Right renal pelvis (tissue), 4 donors: ENCODE measurements at regions not wholly inside any gene's neighbourhood (a gene's known extent, or its start where the extent isn't known, plus 50 kb on each side); places are given as distances from the start of the nearest gene placed in this dataset.
"Not testable (repeated sequence)": the region's sequence is repeated elsewhere in the genome, so short reads cannot be mapped to it uniquely, and the experiment has no call there.

Experiments used
- DNase-seq, 4 donors: peaks; one replicate each; pipeline ENCODE4 v3.0.0-alpha.2; 2013; ENCODE audit warnings: low read depth in 4 of 4, low spot score in 3 of 4, missing footprints in 1 of 4

DNA sequence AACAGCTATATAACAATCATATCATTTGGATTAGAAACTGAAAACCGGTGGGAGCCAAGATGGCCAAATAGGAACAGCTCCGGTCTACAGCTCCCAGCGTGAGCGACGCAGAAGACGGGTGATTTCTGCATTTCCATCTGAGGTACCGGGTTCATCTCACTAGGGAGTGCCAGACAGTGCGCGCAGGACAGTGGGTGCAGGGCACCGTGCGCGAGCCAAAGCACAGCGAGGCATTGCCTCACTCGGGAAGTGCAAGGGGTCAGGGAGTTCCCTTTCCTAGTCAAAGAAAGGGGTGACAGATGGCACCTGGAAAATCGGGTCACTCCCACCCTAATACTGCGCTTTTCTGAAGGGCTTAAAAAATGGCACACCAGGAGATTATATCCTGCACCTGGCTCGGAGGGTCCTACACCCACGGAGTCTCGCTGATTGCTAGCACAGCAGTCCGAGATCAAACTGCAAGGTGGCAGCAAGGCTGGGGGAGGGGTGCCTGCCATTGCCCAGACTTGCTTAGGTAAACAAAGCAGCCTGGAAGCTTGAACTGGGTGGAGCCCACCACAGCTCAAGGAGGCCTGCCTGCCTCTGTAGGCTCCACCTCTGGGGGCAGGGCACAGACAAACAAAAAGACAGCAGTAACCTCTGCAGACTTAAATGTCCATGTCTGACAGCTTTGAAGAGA lies 1041.5 kb downstream of the SLC6A15 start:
- not testable (repeated sequence) for DNase-seq

DNA sequence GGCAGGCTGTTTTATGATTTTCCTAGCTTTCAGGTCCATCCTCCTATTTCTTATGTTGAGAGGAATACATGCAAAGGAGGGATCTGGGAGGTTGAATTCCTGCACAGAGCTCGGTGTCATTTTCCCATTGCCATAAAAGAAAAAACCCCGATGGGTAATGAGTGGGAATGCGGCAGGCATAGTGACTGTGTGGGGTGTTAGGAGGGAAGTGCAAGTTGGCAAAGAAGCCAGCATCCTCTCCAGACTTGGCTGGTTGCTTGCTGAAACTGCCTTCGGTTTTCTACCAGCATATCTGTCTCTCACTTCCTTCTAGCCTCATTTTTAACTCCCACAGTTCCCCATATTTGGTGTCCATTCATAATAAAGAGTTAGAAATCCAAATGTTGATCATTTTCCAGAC lies 1046.1 kb downstream of the SLC6A15 start:
- DNase-seq: no peak

DNA sequence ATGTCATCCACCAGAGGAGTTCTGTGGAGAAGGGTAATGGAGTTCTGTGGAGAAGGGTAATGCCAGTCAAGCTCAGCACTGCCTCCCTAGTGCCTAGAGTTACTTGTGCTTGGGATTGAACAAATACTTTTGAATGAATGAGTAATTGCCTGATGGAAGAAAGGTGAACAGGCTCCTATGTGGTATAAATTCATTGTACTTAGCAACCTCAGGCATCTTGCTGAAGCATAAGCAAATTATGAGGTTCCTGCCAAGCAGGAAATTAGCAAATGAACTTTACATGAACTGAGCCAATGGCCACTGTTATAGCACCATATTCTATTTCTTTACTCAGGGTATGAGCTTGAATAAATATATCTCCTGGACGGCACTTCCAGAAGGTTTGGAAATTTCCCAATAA lies 1047.2 kb downstream of the SLC6A15 start:
- DNase-seq: no peak

DNA sequence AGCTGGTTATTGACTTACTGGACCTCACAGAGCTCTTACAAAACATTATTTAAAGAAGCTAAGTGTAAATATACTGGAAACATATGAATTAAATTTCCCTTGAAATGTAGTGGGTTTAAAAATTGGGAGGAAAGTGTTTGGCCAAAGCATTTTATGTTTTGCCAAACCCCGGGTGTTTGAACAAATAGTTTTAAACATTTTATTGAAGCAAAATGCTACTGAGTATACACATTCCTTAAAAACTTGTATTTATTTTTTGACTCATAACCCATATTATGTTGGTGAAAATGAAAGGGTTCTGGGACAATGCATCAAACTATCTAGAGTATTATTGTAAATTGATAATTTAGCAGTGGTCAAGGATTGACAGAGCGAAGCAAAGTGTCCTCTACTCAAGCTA lies 1048.5 kb downstream of the SLC6A15 start:
- no peak for DNase-seq

DNA sequence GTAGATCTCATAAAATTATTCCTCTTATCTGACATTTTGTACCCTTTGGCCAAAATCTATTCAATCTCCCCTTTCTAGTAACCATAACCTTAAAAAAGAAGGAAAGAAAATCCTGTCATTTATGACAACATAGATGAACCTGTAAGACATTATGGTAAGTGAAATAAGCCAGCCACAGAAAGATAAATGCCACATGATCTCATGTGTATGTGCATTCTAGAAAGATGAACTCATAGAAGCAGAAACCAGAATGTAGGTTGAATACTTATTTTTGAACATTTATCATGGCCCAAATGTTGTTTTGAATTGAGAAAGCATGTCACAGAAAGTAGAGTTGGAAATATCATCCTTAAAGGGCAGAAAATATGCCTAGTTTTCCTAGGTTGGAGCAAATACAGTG lies 1053.6 kb downstream of the SLC6A15 start:
- no peak for DNase-seq

DNA sequence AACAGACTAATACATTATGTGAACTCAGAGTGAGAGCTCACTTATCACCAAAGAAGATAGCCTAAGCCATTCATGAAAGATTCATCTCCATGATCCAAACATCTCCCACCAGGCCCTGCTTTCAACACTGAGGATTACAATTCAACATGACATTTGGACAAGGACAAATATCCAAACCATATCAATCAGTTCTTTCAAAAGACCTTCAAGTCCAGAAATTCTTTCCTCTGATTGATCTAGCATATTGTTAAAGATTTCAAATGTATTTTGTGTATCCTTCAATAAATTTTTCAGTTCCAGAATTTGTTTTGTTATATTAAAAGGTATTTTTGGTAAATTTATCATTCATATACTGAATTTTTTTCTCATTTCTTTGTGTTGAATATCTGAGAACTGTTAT lies 1055.8 kb downstream of the SLC6A15 start:
- DNase-seq: no peak

DNA sequence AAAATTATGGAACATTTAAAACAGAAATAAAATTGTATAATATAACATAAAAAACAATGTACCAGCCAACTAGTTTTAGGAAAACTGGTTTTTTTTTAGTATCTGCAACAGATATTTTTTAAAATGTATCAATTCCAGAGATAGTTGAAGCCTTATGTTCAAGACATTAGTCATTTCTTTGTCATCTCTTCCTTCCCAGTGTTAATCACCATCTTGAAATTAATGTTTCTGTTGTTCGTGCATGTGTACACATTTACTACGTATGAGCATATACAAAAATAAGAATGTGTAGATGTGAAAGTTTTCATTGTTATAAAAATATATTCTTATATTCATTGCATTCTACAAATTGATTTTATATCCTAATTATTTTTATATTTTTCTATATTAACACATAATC lies 1062.1 kb downstream of the SLC6A15 start:
- DNase-seq: no peak

DNA sequence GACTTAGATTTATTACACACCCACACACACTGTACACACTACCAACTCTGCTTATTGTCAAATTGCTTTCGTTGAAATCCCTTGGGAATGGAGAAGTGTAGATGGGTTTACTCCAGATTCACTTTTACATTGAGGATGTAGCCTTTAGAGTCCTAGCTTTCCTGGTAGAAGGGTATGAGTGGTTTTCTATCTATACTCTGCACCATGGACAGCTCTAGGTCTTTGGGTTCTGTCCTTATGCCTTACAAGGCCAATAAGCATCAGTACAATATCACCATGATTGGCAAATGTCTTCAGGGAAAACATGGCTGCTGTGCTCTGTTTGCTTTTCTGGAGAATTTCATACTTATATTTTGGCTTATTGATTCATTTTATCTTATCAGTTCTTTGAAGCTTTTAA lies 1063.9 kb downstream of the SLC6A15 start:
- DNase-seq: no peak

DNA sequence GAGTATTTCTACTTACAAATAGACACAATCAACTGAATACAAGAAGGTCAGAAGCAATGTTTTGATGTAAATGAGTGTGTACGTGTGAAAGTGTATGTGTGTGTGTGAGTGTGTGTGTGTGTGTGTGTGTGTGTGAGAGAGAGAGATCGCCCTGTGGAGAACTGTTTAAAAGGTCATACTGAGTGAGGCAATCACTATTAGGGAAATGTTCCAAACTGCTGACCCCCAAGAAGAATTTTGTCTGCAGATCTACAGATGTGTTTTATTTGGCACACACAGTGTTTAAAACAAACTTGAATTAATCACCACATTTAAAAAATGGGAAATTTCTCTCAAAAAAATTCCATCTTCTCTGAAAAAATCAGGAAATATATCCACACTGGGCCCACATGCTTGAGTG lies 1069.1 kb downstream of the SLC6A15 start:
- DNase-seq: no peak

DNA sequence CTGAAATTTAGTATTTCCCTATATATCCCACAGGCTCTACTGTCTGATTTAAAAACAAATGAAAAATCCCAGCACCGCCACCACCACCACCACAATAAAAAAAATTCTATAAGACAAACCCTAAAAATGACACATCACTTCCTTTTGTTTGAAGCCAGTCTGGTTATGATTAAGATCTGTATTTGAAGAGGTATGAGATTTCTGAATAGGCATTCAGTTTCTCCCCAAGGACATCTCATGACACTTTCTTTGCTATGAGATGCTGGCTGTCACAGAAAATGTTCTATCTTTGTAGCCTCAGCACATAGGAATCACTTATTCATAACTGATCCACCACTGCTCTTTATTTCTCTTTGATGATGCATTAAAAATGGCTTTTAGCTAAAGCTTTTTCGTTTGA lies 1071.0 kb downstream of the SLC6A15 start:
- no peak for DNase-seq

DNA sequence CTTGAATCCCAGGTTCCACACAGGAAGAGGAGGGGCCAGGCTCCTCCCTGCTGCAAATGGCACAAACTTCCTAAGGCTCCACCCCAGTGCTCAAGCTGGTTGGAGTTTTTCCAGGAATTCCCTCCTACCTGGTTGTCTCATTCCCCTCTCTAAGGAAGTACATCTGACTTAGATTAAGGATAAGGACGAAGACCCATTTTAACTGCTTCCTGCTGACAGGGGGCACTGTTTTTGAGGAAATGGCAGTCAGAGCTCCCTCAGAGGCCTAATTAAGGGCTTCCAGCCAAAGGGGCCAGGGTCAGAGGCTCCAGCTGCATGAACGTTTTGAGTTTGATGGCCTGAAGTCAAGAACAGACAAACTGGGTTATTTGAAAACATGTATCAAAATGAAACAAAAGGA lies 1084.7 kb downstream of the SLC6A15 start:
- no peak for DNase-seq

DNA sequence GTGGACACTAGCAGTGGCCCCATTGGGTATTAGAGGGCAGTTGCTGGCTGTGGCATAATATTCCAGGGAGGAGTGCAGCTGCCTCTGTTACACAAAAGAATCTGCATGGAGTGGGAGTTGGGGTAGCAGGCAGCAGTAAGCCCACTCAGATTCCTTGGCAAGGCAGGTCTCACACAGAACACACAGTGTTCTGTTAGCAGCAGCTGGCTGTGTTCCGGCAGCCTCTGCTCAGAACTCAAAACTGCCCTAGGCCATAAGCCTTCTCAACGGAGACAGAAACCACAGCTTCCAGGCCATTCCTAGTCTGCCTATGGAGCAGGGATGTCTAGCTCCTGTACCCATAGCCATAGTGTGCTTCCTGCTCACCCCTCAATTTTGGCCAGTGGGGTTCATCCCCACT lies 1085.4 kb downstream of the SLC6A15 start:
- no peak for DNase-seq

DNA sequence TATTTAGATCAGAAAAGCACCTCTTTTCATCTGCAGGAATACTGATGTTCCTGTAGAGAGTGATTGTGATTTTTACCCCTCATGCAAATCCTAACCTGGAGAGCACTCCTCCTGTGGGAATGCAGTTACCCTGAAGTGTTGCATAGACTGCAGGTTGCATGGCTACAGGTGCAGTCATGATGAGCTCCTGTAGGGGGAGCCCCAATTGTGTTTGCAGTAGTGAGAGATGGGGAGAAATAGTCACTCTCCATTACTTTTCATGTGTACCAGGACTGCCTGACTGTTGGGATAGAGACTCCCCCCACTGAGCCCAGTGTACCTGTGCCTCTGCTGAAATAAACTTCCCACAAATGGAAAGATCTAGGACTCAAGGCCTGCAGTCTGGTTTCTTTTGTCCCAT lies 1086.5 kb downstream of the SLC6A15 start:
- DNase-seq: no peak

DNA sequence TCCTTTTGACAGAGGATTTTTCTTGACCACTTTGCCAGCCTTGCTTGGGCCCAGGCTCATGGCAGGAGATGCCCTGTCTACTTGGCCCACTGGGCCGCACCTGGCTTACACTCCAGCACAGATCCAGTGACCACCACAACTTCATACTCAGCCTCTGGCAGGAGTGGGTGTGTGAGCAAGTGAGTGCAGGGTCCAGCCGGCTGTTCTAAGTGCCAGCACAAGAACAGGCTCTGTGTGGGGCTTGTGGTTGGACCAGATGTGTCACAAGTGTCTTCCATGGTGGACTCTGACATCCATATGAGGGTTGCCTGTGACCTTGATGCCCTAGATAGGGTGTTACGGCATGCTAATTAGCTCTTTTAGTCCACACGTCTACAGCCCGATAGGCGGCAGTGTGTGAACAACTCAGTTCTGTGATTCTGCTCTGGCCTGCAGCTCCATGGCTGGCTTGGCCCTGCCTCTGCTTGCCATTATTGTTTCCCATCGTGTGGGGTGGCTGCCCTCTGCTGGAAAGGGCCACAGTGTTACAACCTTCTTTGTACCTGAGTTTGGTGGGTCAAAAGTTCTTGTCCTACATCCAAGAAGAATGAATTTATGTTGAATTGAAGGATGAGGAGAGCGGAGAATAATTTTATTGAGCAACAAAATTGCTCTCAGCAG lies 1089.1 kb downstream of the SLC6A15 start:
- DNase-seq: no peak

DNA sequence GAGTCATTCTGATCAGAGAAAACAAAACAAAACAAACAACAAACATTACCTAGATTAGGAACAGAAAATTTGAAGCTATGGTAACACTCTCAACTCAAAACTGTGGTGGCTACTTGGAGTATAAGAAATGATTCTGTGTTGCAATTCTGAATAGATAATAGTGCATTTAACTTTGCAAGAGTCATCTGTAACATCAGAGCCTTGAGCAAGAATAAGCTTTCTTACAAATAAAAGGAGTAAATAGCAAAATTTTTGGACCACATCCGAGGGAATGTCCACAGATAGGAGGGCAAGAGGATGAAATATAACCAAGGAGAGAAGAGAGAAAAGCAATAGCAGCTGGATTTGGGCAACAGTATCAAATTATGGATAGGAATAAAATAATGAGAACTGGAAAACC lies 1090.6 kb downstream of the SLC6A15 start:
- no peak for DNase-seq

DNA sequence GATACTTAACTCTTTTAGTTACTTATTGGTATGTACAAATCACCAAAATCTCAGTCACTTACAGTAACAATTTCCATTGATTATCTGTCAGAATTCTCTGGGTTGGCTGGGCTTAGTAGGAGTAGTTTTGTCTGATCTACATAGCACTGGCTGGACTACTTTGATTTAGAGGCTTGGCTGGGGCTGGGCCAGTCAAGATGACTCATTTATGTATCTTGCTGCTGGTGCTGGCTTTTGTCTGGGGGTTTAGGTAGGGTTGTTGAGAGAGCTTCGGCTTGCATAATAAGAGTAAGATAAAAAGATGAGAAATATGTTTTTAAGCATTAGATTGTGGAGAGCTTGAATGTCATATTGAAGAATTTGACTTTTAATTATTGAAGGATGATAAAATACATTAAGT lies 1093.7 kb downstream of the SLC6A15 start:
- DNase-seq: no peak

DNA sequence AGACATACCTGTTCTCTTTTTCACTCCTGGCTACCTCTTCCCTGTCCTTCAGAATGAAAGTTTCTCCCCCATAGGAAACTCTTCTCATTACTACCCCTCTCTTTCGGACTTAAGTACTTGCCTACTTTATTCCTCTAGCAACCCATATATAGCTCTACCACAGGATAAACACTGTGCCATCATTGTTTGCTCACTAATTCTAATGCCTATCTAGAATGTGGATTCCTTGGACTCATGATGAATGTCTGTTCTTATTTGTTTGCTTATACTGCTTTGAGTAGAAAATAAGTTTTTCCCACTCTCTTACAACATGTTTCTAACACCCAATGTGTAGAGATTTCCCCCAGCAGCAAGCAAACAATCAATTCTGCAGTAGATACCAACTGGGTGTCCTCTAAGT lies 1094.9 kb downstream of the SLC6A15 start:
- no peak for DNase-seq

DNA sequence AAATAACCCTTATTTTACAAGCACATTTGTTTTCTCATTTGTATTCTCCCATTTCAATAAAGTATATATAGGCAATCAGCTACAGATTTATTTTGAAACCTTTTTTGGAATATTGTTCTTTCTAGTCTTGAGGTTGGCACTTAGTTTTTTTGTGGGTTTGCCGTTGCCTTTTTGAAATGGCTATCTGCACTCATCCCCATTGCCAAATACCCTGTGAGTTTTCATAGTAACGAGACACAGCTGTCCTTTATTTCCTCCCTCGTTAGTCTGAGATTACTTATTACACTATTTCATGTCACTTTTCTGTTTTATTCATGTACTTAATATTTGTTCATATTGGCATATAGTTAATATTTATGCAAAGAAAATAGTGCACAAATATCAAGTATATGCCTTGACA lies 1104.0 kb downstream of the SLC6A15 start:
- DNase-seq: no peak

DNA sequence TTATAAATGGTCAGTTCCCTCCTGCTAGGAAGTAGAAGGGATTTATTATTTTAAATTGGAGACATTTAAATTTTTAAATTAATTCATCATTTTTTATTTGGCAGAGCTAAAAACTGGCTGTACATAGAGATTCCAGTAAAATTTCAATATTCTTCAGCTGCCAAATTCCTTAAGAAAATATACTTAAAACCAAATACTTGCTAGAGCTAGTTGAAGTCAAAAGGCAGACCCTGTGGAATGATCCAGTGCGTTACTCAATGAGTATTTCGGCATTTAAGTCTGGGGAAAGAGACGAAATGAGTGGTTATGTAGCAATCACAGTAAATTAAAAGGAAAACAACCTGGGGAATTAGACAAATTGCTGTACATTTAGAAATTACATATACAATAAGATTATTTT lies 1104.7 kb downstream of the SLC6A15 start:
- no peak for DNase-seq

DNA sequence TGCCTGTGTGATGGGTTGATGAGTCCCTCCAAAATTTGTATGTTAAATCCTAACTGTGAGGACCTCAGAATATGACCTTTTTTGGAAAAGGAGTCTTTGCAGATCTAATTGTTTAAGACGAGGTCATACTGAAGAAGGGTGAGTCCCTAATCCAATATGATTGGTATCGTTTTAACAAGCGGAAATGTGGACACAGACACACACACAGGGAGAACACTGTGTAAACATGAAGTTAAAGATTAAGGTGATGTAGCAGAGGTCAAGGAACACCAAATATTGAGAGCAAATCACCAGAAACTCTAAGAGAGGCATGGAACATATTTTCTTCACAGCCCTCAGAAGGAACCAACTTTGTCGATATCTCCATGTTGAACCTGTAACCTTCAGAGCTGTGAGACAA lies 1106.7 kb downstream of the SLC6A15 start:
- no peak for DNase-seq

DNA sequence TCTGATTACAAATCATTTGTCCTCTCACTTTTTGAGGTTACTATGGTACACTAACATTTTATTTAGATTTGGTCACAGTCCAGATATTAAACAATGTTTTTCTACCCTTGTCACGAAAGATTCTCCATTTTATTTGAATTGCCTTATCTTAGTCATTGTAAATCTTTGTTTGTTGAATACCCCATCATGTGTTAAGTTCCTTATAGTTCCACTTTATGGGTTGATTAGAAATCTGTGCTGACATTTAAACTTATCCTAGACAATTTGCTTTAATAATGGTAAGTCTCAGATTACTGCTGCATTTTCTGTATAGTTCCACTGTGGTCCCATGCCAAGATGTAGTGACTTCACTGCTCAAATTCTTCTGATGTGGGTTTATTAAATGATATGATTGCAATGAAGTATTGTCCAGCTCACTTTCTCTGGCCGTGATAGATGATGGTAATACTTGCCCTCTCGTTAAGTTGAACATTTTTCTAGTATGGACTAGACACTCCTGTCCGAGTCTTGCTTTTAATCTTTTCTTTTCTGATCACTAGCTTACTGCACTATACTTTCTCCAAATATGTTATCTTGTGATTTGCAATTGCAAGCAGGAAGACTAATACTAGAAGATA lies 1107.3 kb downstream of the SLC6A15 start:
- DNase-seq: no peak

DNA sequence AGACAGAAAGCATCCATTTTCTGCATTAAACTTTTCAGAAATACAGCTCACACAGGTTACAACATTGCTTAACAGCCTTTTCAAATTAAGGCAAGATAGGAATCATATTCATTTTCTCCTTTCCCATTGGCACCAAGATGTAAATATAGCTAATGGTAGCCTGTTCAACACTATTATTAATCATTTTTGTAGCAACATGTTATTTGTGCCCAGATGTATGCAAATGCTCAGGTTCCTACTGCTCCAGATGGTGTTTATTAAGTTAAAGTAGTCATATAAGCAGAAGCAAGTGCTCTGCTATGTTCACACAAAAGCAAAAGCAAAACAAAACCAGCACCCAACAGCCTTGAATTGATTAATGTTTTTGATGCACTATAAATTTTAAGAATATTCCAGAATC lies 1110.6 kb downstream of the SLC6A15 start:
- no peak for DNase-seq
